PC-3 (cell line): ENCODE measurements at regions not wholly inside any gene's neighbourhood (a gene's known extent, or its start where the extent isn't known, plus 50 kb on each side); places are given as distances from the start of the nearest gene placed in this dataset.

ENCODE experiments used
- CTCF ChIP-seq: fragments of 300-600 bp; sonication (generic); conservative IDR thresholded peaks from 2 replicates; pipeline ENCODE4 v1.5.1; 2017; ENCODE audit warnings: antibody characterized with exemption, low read depth, mild to moderate bottlenecking, low read length
- EZH2phosphoT487 ChIP-seq: fragments of 300-600 bp; sonication (generic); IDR thresholded peaks from 2 replicates; pipeline ENCODE4 v1.6.1; 2018; ENCODE audit warnings: mild to moderate bottlenecking, antibody characterized with exemption, low read length, borderline replicate concordance

GRCh38 chr15:92772061-92772460, 116.5 kb upstream of the FAM174B start:
- TF ChIP-seq CTCF = no peak
- no peak for TF ChIP-seq EZH2phosphoT487
